OCI-LY1 (cell line): ENCODE measurements at regions not wholly inside any gene's neighbourhood (a gene's known extent, or its start where the extent isn't known, plus 50 kb on each side); places are given as distances from the start of the nearest gene placed in this dataset.

ENCODE experiments used
- CTCF ChIP-seq: fragments of 200-600 bp; sonication (generic), shearing (Covaris generic); IDR thresholded peaks from 2 replicates; pipeline ENCODE4 v1.5.1; 2017; ENCODE audit warnings: mild to moderate bottlenecking, antibody characterized with exemption, low read length, moderate library complexity, mixed read lengths
- EZH2 ChIP-seq: fragments of 200-600 bp; sonication (generic), shearing (Covaris generic); IDR thresholded peaks from 2 replicates; pipeline ENCODE4 v1.8.0; 2017; ENCODE audit warnings: borderline replicate concordance, mixed run types, mild to moderate bottlenecking, antibody characterized with exemption, low read length, moderate library complexity, mixed read lengths

- TF ChIP-seq CTCF (no peak), EZH2 (no peak)
These were observed 161.1 kb upstream of the RRP15 start for GRCh38 chr1:218123968-218124367.
